CD14-positive monocyte (primary cell): ENCODE measurements at regions not wholly inside any gene's neighbourhood (a gene's known extent, or its start where the extent isn't known, plus 50 kb on each side); places are given as distances from the start of the nearest gene placed in this dataset.

ENCODE experiments used
- DNase-seq, 3 donors: peaks; one replicate each; pipeline ENCODE4 v3.0.0-alpha.2; 2011 to 2022
- H2AFZ ChIP-seq: 2 replicates; pipeline ENCODE4 v1.6.0; 2012; ENCODE audit warnings: mild to moderate bottlenecking, low read depth, low read length, inconsistent platforms; ENCODE audit not compliant: insufficient read depth, poor library complexity, severe bottlenecking
- H3K27ac ChIP-seq, 2 donors: 1 replicate in 1 of 2; 2 replicates in 1 of 2; pipeline ENCODE4 v1.5.1; 2012 to 2013; ENCODE audit warnings: low read length in 2 of 2, control low read depth in 1 of 2, inconsistent platforms in 1 of 2, low read depth in 1 of 2, mild to moderate bottlenecking in 1 of 2
- H3K27me3 ChIP-seq, 2 donors: one replicate each; pipeline versions ENCODE4 v1.6.0 to v1.6.1; 2011 to 2013; ENCODE audit warnings: low read length in 2 of 2; ENCODE audit not compliant: control insufficient read depth in 2 of 2, insufficient read depth in 2 of 2
- H3K36me3 ChIP-seq, 2 donors: replicated peaks in 1 of 2; 1 replicate in 1 of 2; 2 replicates in 1 of 2; pipeline versions ENCODE4 v1.5.1 to v1.6.1; 2012 to 2013; ENCODE audit warnings: low read length in 2 of 2, control low read depth in 1 of 2, inconsistent platforms in 1 of 2, mild to moderate bottlenecking in 1 of 2; ENCODE audit not compliant: insufficient read depth in 2 of 2, control insufficient read depth in 1 of 2
- H3K4me1 ChIP-seq, 2 donors: 1 replicate in 1 of 2; 2 replicates in 1 of 2; pipeline versions ENCODE4 v1.5.1 to v1.6.1; 2012 to 2013; ENCODE audit warnings: low read length in 2 of 2, control low read depth in 1 of 2, inconsistent platforms in 1 of 2, mild to moderate bottlenecking in 1 of 2, moderate library complexity in 1 of 2; ENCODE audit not compliant: insufficient read depth in 2 of 2, control insufficient read depth in 1 of 2
- H3K4me2 ChIP-seq: replicated peaks from 2 replicates; pipeline ENCODE3; 2012; ENCODE audit warnings: low read length, moderate library complexity, mild to moderate bottlenecking; ENCODE audit not compliant: poor library complexity, severe bottlenecking; ENCODE audit errors: extremely low read depth
- H3K4me3 ChIP-seq, 3 experiments: fragments of 200-600 bp in 1 of 3; sonication (generic) in 1 of 3; replicated peaks in 1 of 3; 1 replicate in 2 of 3; 2 replicates in 1 of 3; pipeline ENCODE4 v1.5.1; 2011 to 2013; ENCODE audit warnings: low read length in 3 of 3, mild to moderate bottlenecking in 3 of 3, control low read depth in 2 of 3, low read depth in 2 of 3, inconsistent platforms in 1 of 3, moderate library complexity in 1 of 3
- H3K79me2 ChIP-seq: 2 replicates; pipeline ENCODE4 v1.6.0; 2012; ENCODE audit warnings: mild to moderate bottlenecking, control low read depth, inconsistent platforms, low read length, moderate library complexity; ENCODE audit not compliant: insufficient read depth
- H3K9ac ChIP-seq: 2 replicates; pipeline ENCODE4 v1.6.0; 2017; ENCODE audit warnings: low read length, mild to moderate bottlenecking; ENCODE audit not compliant: insufficient read depth, poor library complexity, severe bottlenecking
- H3K9me3 ChIP-seq, 2 donors: replicated peaks in 1 of 2; 1 replicate in 1 of 2; 2 replicates in 1 of 2; pipeline versions ENCODE4 v1.5.1 to v1.6.1; 2012 to 2013; ENCODE audit warnings: low read length in 2 of 2, control low read depth in 1 of 2; ENCODE audit not compliant: control insufficient read depth in 1 of 2, insufficient read depth in 1 of 2
- H4K20me1 ChIP-seq: 2 replicates; pipeline ENCODE4 v1.6.0; 2012; ENCODE audit warnings: mild to moderate bottlenecking, low read length, control low read depth, moderate library complexity; ENCODE audit not compliant: insufficient read depth
- H3K27ac Mint-ChIP-seq, 7 donors: one replicate each; pipeline ENCODE4 v1.8.0; 2020; ENCODE audit warnings: mild to moderate bottlenecking in 7 of 7, mixed read lengths in 7 of 7, moderate library complexity in 6 of 7, inconsistent platforms in 2 of 7
- H3K27me3 Mint-ChIP-seq, 3 donors: one replicate each; pipeline ENCODE4 v1.8.0; 2021 to 2022; ENCODE audit warnings: low read depth in 3 of 3, mild to moderate bottlenecking in 3 of 3, mixed read lengths in 3 of 3, moderate library complexity in 3 of 3, inconsistent platforms in 1 of 3
- H3K36me3 Mint-ChIP-seq, 2 donors: one replicate each; pipeline ENCODE4 v1.8.0; 2020; ENCODE audit warnings: mixed read lengths in 2 of 2, inconsistent platforms in 1 of 2, mild to moderate bottlenecking in 1 of 2
- H3K4me1 Mint-ChIP-seq: one replicate; pipeline ENCODE4 v1.8.0; 2020; ENCODE audit warnings: mild to moderate bottlenecking, mixed read lengths
- H3K4me3 Mint-ChIP-seq, 2 donors: one replicate each; pipeline ENCODE4 v1.8.0; 2020; ENCODE audit warnings: mild to moderate bottlenecking in 2 of 2, mixed read lengths in 2 of 2, moderate library complexity in 1 of 2
- H3K9me3 Mint-ChIP-seq, 7 donors: one replicate each; pipeline ENCODE4 v1.8.0; 2020 to 2022; ENCODE audit warnings: mixed read lengths in 7 of 7, mild to moderate bottlenecking in 6 of 7, moderate library complexity in 6 of 7, inconsistent platforms in 2 of 7
- CTCF ChIP-seq: fragments of 200-600 bp; IDR thresholded peaks from one replicate; pipeline ENCODE4 v1.8.0; 2022; ENCODE audit warnings: antibody characterized with exemption, mild to moderate bottlenecking
- WGBS: methylation state at CpG from one replicate; pipeline ENCODE4 v1.1.5; 2013; ENCODE audit warnings: missing lambda C conversion rate; ENCODE audit not compliant: insufficient coverage; 5-methylcytosine and 5-hydroxymethylcytosine counted together
- intact Hi-C, 2 donors: fragments of 100-400 bp; cut with micrococcal nuclease; formaldehyde crosslinking; loops; one replicate each; pipeline versions ENCODE4 v1.15.0 to v1.15.1; 2023

GRCh38 chr16:49010396-49010795 is 271.2 kb downstream of the CBLN1 start:
- Mint-ChIP-seq H3K36me3 (no peaks in the 10 kb centered on the region), H3K4me1 (no peaks in the 10 kb centered on the region), H3K4me3 (no peak overlapping the region), H3K9me3 (peaks cover 0 to 11% (median 0%) of the 10 kb centered on the region in 7 donors), H3K27ac (no peak overlapping the region), H3K27me3 (peaks cover 0 to 5% (median 4%) of the 10 kb centered on the region in 3 donors)
- Histone ChIP-seq H3K4me2 (no peak overlapping the region), H3K79me2 (no peaks in the 10 kb centered on the region), H3K27me3 (no peaks in the 10 kb centered on the region), H3K36me3 (no peaks in the 10 kb centered on the region), H4K20me1 (no peaks in the 10 kb centered on the region), H3K4me3 (no peak overlapping the region), H3K9me3 (no peaks in the 10 kb centered on the region), H3K27ac (no peak overlapping the region), H3K9ac (no peak overlapping the region), H2AFZ (no peak overlapping the region), H3K4me1 (no peaks in the 10 kb centered on the region)
- WGBS = 70% methylated on average over 7 of the region's 8 CpGs
- no peak for DNase-seq
- intact Hi-C loops = loop anchor here in 1 of 2 donors (10.0 kb wide), 1 partner anchor 64 kb away; no protein-coding TSS in a partner anchor
- no peak for TF ChIP-seq CTCF

DNA sequence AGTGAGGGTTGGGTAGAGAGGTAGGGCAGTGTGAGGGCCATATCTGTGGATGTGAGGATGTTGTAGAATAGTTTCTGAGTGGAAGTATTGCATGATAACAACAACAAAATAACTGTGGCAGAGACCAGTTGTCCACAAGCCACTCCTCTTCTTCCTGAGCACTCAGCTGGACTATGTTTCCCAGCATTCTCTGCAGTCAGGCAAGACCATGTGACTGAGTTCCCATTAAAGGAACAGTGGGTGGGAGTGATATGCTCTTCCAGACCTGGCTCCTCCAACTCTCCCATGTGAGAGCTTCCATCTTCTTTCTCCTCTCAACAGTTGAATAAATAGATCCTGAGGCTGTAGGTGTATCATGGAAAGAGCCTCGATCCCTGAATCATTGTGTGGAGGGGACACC is 272.4 kb downstream of the CBLN1 start:
- WGBS = no CpG with 5 or more reads among the region's 1 CpG
- Histone ChIP-seq H4K20me1 (no peaks in the 10 kb centered on the region), H3K9me3 (no peaks in the 10 kb centered on the region), H3K4me2 (no peak overlapping the region), H3K27me3 (no peaks in the 10 kb centered on the region), H3K36me3 (no peaks in the 10 kb centered on the region), H3K4me1 (no peaks in the 10 kb centered on the region), H3K79me2 (no peaks in the 10 kb centered on the region), H3K27ac (no peak overlapping the region), H2AFZ (no peak overlapping the region), H3K4me3 (no peak overlapping the region), H3K9ac (no peak overlapping the region)
- no peak overlapping the region for H3K4me3 Mint-ChIP-seq
- H3K27ac Mint-ChIP-seq = no peak overlapping the region
- H3K9me3 Mint-ChIP-seq = peaks cover 0 to 11% (median 0%) of the 10 kb centered on the region in 7 donors
- DNase-seq = no peak
- intact Hi-C loops = no loop called here
- no peak for TF ChIP-seq CTCF
- H3K36me3 Mint-ChIP-seq = no peaks in the 10 kb centered on the region
- H3K27me3 Mint-ChIP-seq = peaks cover 0 to 5% (median 4%) of the 10 kb centered on the region in 3 donors
- no peaks in the 10 kb centered on the region for H3K4me1 Mint-ChIP-seq
